DND-41 (cell line): ENCODE measurements at regions not wholly inside any gene's neighbourhood (a gene's known extent, or its start where the extent isn't known, plus 50 kb on each side); places are given as distances from the start of the nearest gene placed in this dataset.

Experiments
- CTCF ChIP-seq: IDR thresholded peaks from 2 replicates; pipeline ENCODE4 v1.5.1; 2012; ENCODE audit warnings: borderline replicate concordance, low read length, moderate library complexity, mild to moderate bottlenecking; ENCODE audit not compliant: poor library complexity, severe bottlenecking; ENCODE audit errors: extremely low read depth
- EZH2 ChIP-seq: IDR thresholded peaks from 3 replicates; pipeline ENCODE4 v1.6.1; 2012; ENCODE audit warnings: borderline replicate concordance, low read depth, mild to moderate bottlenecking, moderate library complexity, low read length, inconsistent platforms; ENCODE audit not compliant: severe bottlenecking

GRCh38 chr2:30084915-30085314 lies 61.9 kb upstream of the YPEL5 start:
- TF ChIP-seq CTCF (no peak), EZH2 (no peak)
